ENCODE measurements at regions not wholly inside any gene's neighbourhood (a gene's known extent, or its start where the extent isn't known, plus 50 kb on each side); places are given as distances from the start of the nearest gene placed in this dataset.

DNA sequence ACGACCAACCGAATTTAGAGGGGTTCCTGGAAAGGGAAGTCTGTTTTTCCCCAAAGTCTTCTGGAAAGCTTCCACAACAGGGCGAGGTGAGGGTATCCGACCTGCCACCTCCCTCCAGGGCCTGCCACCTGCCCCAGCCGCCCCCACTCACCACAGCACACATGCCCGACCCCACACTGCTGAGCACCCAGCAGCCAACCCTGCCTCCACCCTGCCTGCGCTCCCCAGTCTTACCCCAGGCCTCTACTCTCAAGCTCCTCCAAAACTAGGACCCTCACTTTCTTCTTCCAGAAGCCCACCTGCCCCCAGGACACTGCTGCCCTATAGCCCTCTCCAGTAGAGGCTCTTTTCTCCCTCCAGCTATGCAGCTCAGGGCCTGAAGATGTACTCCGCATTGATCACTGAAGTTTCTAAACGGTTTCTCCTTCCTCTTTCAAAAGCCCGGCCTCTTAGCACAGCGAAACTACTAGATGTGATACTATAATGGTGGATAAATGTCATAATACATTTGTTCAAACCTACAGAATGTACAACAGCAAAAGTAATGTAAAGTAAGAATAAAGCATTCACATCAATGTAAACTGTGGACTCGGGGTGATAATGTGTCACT lies 128.8 kb upstream of the SLC1A4 start:
- 92% methylated on average over 12 of the region's 12 CpGs for WGBS (ENCODE audit: low lambda C conversion rate)
- no peak overlapping the region for H3K4me2 ChIP-seq
- H3K4me3 ChIP-seq (ENCODE audit: low read depth in 2 of 2, low read length in 1 of 2): no peak overlapping the region
- H3K27me3 ChIP-seq (ENCODE audit: insufficient read depth): no peaks in the 10 kb centered on the region
- no peaks in the 10 kb centered on the region for H3K9me3 ChIP-seq
- DNase-seq: no peak
- no peaks in the 10 kb centered on the region for H3K36me3 ChIP-seq (replicated peaks in 1 of 2; ENCODE audit: control insufficient read depth in 1 of 2, insufficient read depth in 2 of 2, low read length in 1 of 2)
- no peaks in the 10 kb centered on the region for H3F3A ChIP-seq (replicated peaks; ENCODE audit: insufficient read depth)
- H2AFZ ChIP-seq (ENCODE audit: low read depth): no peak overlapping the region
- H3K79me2 ChIP-seq (ENCODE audit: insufficient read depth): no peaks in the 10 kb centered on the region
- no peak overlapping the region for H3K9ac ChIP-seq
- CTCF ChIA-PET: no interaction called here
- no peaks in the 10 kb centered on the region for H3K9me2 ChIP-seq
- no peaks in the 10 kb centered on the region for H4K20me1 ChIP-seq (ENCODE audit: insufficient read depth)
- peaks cover 9 to 15% of the 10 kb centered on the region in 2 experiments; a peak in 1 of 4 replicates for H3K4me1 ChIP-seq (ENCODE audit: control insufficient read depth in 1 of 2, insufficient read depth in 2 of 2, low read depth in 1 of 2, low read length in 1 of 2)
- no peak overlapping the region for H3K27ac ChIP-seq (ENCODE audit: low read depth in 2 of 2, low read length in 1 of 2)
- POLR2A ChIA-PET: no interaction called here
- TF ChIP-seq ZBTB33 (IDR thresholded peaks at IDR 0.05; ENCODE audit: borderline replicate concordance, low read depth): no peak
- TF ChIP-seq USF2 (IDR thresholded peaks at IDR 0.05; ENCODE audit: borderline replicate concordance, low read depth, low read length): no peak
- TF ChIP-seq POLR2AphosphoS5 (IDR thresholded peaks at IDR 0.05; ENCODE audit: low read depth, low read length): no peak
- no peak for TF ChIP-seq GABPA (IDR thresholded peaks at IDR 0.05; ENCODE audit: low read depth)
- TF ChIP-seq, protein P1, sequence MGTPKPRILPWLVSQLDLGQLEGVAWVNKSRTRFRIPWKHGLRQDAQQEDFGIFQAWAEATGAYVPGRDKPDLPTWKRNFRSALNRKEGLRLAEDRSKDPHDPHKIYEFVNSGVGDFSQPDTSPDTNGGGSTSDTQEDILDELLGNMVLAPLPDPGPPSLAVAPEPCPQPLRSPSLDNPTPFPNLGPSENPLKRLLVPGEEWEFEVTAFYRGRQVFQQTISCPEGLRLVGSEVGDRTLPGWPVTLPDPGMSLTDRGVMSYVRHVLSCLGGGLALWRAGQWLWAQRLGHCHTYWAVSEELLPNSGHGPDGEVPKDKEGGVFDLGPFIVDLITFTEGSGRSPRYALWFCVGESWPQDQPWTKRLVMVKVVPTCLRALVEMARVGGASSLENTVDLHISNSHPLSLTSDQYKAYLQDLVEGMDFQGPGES (IDR thresholded peaks at IDR 0.05; ENCODE audit: low read depth, low read length): no peak
- no peak for TF ChIP-seq PBX3 (IDR thresholded peaks at IDR 0.05)
- no peak for TF ChIP-seq RFX5 (IDR thresholded peaks at IDR 0.05; ENCODE audit: low read length)
- no peak for TF ChIP-seq TAF1 (IDR thresholded peaks at IDR 0.05; ENCODE audit: borderline replicate concordance, low read depth, low read length)
- no peak for TF ChIP-seq SIN3A (IDR thresholded peaks at IDR 0.05; ENCODE audit: borderline replicate concordance, low read depth, low read length)
- TF ChIP-seq, protein P2, sequence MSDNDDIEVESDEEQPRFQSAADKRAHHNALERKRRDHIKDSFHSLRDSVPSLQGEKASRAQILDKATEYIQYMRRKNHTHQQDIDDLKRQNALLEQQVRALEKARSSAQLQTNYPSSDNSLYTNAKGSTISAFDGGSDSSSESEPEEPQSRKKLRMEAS (IDR thresholded peaks at IDR 0.05; ENCODE audit: low read depth): no peak
- TF ChIP-seq NFIC (IDR thresholded peaks at IDR 0.05; ENCODE audit: borderline replicate concordance): no peak
- no peak for TF ChIP-seq RCOR1 (IDR thresholded peaks at IDR 0.05; ENCODE audit: low read length)
- TF ChIP-seq GATA2 (CRISPR knock-in tag; IDR thresholded peaks at IDR 0.05): no peak
- TF ChIP-seq CTCF (IDR thresholded peaks at IDR 0.05): no peak
- no peak for TF ChIP-seq MXI1 (IDR thresholded peaks at IDR 0.05; ENCODE audit: low read depth, low read length)
- TF ChIP-seq TEAD4 (IDR thresholded peaks at IDR 0.05; ENCODE audit: borderline replicate concordance, insufficient read depth): no peak
- TF ChIP-seq EZH2phosphoT487 (IDR thresholded peaks at IDR 0.05; ENCODE audit: borderline replicate concordance, low read depth): no peak
